Transverse colon (tissue), 4 donors: ENCODE measurements at regions not wholly inside any gene's neighbourhood (a gene's known extent, or its start where the extent isn't known, plus 50 kb on each side); places are given as distances from the start of the nearest gene placed in this dataset.

Experiments used
- CTCF ChIP-seq, 5 experiments: fragments of 200-600 bp in 3 of 5; fragments of 450-650 bp in 2 of 5; sonication (generic) in 3 of 5; IDR thresholded peaks; 1 replicate in 2 of 5; 2 replicates in 3 of 5; pipeline ENCODE4 v1.5.1; 2016 to 2017; ENCODE audit warnings: antibody characterized with exemption in 5 of 5, inconsistent platforms in 3 of 5, mild to moderate bottlenecking in 2 of 5, moderate library complexity in 1 of 5
- POLR2A ChIP-seq: fragments of 450-650 bp; IDR thresholded peaks from one replicate; pipeline ENCODE4 v1.6.1; 2016; ENCODE audit warnings: antibody characterized with exemption, mild to moderate bottlenecking, moderate library complexity
- POLR2AphosphoS5 ChIP-seq, 3 donors: sonication (generic); formaldehyde crosslinking; IDR thresholded peaks; one replicate each; pipeline ENCODE4 v1.6.1; 2016; ENCODE audit warnings: antibody characterized with exemption in 3 of 3

GRCh38 chr2:161076936-161077335 is 83.3 kb upstream of the TANK start:
- TF ChIP-seq POLR2A (no peak), CTCF (IDR thresholded peaks at IDR 0.05) (no peak), POLR2AphosphoS5 (IDR thresholded peaks at IDR 0.05) (no peak)
